GM04503 (cell line): ENCODE measurements at regions not wholly inside any gene's neighbourhood (a gene's known extent, or its start where the extent isn't known, plus 50 kb on each side); places are given as distances from the start of the nearest gene placed in this dataset.
"Not testable (repeated sequence)": the region's sequence is repeated elsewhere in the genome, so short reads cannot be mapped to it uniquely, and the experiment has no call there.

ENCODE experiments used
- DNase-seq: peaks from one replicate; pipeline ENCODE4 v3.0.0-alpha.2; 2012; ENCODE audit warnings: low read depth

DNA sequence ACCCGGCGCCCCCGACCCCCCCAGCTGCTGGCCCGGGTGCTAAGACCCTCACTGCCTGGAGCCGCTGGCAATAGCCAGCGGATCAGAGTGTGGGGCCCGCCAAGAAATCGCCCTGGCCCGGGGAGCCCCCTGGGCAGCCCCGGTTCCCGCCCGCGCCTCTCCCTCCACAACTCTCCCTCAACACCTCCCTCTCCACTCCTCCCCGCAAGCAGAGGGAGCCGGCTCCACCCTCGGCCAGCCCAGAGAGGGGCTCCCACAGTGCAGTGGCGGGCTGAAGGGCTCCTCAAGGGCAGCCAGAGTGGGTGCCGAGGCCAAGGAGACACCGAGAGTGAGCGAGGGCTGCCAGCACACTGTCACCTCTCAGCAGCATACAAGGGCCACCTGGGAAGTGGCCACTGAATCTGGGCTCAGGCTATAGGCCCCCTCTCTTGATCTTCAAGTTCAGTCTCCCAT lies 385.5 kb downstream of the SEC14L1 start:
- DNase-seq: no peak

DNA sequence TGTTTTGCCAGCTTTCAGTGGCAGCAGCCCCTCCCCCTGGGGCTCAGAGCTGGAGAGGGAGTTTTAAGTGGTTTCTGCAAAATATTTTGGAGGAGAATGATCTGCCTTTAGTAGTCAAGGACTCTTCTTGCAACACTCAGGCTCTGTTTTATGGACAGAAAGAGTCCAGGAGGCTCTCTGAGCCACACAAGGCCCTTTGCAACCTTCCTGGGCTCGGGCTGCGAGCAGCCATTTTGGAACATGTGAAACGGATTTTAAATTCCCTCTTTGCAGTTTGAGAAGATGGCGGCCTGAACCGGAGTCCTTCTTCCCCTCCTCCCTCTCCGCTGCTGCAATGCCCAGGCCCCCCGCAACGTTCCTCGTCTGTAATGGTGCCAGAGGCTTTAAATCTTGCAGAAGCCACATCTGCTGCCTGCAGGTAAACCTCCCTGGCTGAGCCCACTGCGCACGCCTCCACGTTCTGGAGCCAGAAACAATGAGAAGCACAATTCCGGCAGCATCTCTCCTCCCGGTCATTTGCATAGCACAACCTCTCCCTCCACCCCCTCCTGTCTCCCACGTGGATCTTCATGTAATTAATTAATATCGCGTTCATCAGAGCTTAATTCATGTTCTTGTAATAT lies 386.1 kb downstream of the SEC14L1 start:
- DNase-seq: no peak

DNA sequence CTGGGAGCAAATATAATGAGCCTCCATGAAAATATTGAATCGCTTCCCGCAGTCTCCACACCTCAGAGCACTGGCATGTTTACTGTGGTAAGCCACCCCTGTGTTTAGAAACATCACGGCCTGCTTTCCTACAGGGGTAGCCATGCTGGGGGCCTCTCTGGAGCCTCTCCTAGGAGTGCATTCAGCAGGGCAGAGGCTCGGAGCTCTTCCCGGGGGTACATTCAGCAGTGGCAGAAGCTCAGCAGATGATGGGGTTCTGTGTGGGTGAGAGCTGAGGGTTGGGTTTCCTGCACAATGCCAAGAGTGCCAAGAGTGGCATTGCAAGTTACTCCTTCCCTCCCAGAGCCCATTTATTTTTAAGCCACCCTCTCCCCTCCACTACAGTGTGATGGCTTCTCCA lies 386.6 kb downstream of the SEC14L1 start:
- no peak for DNase-seq

DNA sequence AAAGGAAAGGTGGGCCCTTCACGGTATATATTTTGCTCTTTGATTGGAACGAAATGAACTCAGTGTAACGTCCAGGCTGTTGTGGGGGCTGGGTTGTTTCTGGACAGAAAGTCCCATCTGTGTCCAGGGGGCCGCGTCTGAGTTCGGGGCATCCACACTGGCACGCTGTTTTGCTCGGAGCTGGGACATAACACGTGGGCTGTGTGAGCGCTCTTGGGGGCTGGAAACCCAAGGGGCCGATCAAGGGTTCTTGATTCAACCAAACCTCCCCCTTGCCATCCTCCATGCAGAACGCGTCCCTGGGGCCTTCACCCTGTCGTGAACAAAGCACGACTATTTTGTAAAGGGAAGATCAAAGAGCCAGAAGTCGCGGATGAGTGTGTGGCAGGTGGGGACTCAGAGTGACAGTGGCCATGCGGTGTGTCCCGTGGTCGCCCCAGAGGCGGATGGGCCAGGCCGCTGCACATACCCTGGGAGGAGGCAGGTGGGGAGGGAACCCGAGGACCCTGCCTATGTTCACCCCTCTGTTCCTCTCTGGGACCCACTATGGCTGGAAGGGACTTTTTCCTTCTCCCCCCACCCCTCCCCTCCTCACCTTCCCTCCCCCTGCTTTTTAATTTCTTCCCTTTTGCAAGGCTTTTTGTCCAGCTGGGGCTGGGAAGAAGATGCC lies 387.2 kb downstream of the SEC14L1 start:
- DNase-seq: no peak

- no peak for DNase-seq
Observed at GRCh38 chr17:77528516-77529327, 388.0 kb downstream of the SEC14L1 start.

- DNase-seq: no peak
Observed at GRCh38 chr17:77529328-77529650, 388.5 kb downstream of the SEC14L1 start.

- DNase-seq: no peak
Observed at GRCh38 chr17:77530591-77530990, 389.8 kb downstream of the SEC14L1 start.

DNA sequence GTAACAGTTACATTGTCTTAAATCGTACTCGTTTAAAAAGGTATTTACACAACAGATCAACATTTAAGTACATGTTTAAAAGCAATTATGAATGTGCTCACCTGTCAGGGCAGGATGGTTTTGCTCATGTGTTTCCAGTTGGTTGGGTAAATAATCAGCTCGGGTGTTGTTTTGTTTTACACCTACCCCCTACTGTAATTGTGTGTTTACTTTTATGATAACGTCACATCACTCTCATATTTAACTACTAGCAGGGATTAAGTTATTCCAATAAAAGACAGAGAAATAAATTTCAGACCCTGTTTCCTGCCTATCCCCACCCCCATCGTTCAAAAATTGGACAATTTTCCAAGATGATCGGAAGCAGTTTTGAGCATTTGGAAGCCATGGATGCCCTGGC lies 390.2 kb downstream of the SEC14L1 start:
- DNase-seq: no peak

- no peak for DNase-seq
Observed at GRCh38 chr17:77531641-77532040, 390.9 kb downstream of the SEC14L1 start.

DNA sequence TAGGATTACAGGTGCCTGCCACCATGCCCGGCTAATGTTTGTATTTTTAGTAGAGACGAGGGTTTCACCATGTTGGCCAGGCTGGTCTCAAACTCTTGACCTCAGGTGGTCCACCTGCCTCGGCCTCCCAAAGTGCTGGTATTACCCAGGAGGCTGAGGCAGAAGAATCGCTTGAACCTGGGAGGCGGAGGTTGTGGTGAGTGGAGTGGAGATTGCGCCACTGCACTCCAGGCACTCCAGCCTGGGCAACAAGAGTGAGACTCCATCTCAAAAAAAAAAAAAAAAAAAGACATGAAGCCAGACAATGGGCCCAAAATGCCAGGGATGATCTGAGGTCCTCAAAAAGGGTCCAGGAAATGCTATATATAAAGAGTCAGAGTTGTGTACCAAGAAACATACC lies 392.9 kb downstream of the SEC14L1 start:
- not testable (repeated sequence) for DNase-seq

GRCh38 chr17:77534137-77534536 lies 393.4 kb downstream of the SEC14L1 start:
- DNase-seq: no peak

DNA sequence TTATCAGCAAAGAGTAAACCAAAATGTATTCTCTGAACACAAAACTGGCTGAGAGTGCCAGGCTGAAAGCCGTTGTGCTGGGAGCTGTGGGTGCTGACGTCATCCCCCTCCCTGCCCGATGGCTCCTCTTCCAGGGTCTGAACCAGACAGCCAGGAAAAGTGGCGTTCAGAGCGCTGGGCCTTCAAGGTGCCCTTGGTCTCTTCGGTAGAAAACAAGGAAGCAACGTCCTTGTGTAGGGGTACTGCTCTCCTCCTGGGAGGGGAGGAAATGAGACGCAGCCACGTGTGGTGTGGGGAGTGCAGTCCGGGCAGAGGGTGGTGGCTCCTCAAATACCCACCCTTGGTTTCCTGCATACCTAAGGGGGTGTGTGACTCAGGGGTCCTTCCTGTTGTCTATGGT lies 394.7 kb downstream of the SEC14L1 start:
- DNase-seq: no peak

- DNase-seq: no peak
Observed at GRCh38 chr17:77535892-77536291, 395.1 kb downstream of the SEC14L1 start.

- DNase-seq: no peak
Observed at GRCh38 chr17:77537566-77537965, 396.8 kb downstream of the SEC14L1 start.

DNA sequence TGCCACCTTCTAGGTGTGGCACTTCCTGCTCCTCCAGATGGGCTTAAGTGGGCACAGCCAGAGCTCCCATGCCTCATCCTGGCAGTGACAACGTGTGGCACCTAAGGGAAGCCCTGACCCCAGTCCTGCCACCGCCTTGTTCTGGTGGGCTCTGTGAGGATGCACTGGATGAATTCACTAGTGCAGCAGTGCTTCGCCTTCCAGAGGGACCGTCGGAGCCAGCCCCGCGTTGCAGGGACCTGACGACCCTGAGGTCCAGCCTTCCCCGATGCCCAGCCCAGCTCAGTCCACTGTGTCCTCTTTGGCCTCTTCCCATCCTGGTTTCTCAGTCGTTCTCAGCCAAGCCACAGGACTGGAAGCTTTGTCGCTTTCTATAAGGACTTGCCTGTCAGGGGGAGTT lies 399.8 kb downstream of the SEC14L1 start:
- DNase-seq: no peak

DNA sequence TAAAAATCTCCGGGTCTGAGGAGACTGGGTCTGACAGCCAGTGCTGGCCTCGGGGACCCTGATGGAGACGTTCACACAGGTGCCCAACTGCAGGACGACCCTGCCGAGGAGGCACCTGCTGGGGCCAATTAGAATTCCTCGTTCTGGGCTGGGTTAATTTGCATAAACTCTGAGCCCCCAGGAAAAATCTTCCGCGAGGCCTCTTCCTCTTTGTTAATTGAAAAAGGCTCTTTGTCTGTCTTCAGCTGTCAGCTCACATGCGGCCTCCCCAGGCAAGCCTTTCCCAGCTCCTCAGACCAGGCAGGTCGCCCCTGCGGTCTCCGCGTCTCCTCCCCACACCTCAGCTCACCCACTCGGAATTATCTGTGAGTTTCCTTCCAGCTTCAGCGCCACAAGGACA lies 400.2 kb downstream of the SEC14L1 start:
- no peak for DNase-seq

DNA sequence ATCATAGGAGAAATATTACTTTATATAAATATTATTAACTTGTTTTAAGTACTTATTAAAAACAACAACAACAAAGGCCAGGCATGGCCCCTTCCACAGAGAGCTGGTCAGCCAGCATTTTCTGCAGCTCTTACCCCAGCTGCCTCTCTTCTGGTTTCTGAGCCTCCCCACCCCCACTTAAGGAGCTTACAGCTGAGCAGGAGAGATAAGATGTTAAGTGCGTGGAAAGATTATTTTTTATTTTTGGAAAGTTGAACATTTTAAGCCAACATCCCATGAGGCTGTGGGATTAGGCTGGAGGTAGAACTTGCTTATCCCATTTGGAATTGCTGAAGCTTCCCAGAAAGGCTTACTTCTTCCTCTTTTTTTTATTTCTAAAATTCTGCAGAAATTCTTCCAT lies 401.2 kb downstream of the SEC14L1 start:
- no peak for DNase-seq

- DNase-seq: peak; percentile 33
Observed at GRCh38 chr17:77542551-77543490, 402.1 kb downstream of the SEC14L1 start.

DNA sequence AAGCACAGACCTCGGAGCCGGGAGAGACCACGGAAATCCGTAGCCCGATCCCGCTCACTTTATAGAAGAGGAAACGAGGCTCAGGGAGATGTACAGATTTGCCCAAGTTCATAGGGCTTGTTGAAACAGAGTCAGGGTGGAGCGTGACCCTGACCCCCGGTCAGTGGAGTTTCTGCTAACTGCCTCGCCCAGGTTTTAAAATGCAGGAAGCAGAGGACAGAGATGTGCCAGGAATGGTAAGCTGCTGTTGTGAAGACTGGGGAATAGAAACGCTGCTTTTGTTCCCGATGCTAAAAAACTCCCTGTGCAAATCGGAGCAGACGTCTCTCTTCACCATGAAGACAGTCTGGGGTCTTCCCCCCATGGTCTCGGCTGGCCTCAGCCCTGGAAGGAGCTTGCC lies 403.0 kb downstream of the SEC14L1 start:
- DNase-seq: no peak

GRCh38 chr17:77544347-77545110 lies 403.8 kb downstream of the SEC14L1 start:
- no peak for DNase-seq

- no peak for DNase-seq
Observed at GRCh38 chr17:77546772-77547241, 406.0 kb downstream of the SEC14L1 start.
